Spleen (tissue), 7 donors: ENCODE measurements at regions not wholly inside any gene's neighbourhood (a gene's known extent, or its start where the extent isn't known, plus 50 kb on each side); places are given as distances from the start of the nearest gene placed in this dataset.

ENCODE experiments used
- POLR2A ChIP-seq, 3 donors: fragments of 450-650 bp; IDR thresholded peaks; one replicate each; pipeline ENCODE4 v1.5.1; 2017; ENCODE audit warnings: antibody characterized with exemption in 3 of 3, mild to moderate bottlenecking in 1 of 3
- TF ChIP-seq, protein P1 (sequence below), 11 experiments: fragments of 200-600 bp in 7 of 11; fragments of 450-650 bp in 4 of 11; sonication (generic) in 4 of 11; IDR thresholded peaks in 8 of 11; conservative IDR thresholded peaks in 3 of 11; 1 replicate in 7 of 11; 2 replicates in 4 of 11; pipeline versions ENCODE4 v1.4.0 to v1.8.0; 2016 to 2021; ENCODE audit warnings: antibody characterized with exemption in 11 of 11, inconsistent platforms in 4 of 11, mild to moderate bottlenecking in 1 of 11
- donor health status: DM: no; HTN: no; CAD: no; lungs with moderate emphysema.
- donor health status: DM: no; HTN: no; CAD: no.
- donor health status: DM: no; HTN: no; CAD: no.

DNA sequence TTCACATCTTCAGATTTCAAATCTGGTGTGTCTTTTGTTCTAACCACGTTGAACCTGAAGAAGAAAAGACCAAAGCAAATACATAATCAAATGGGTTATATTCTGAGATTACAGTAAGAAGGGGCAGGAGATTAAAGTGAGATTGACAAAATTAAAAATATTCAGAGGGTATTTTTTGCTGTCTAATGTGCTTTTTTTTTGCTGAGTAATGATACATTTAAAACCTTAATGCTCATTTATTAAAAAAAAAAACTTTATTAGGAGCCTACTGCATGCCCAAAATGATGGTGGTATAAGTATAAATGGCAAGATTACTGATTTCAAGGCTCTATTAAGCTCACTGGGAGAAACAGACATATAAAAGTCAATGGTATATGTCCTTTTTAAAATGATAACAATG is 459.4 kb downstream of the FGF9 start:
- TF ChIP-seq, protein P1, sequence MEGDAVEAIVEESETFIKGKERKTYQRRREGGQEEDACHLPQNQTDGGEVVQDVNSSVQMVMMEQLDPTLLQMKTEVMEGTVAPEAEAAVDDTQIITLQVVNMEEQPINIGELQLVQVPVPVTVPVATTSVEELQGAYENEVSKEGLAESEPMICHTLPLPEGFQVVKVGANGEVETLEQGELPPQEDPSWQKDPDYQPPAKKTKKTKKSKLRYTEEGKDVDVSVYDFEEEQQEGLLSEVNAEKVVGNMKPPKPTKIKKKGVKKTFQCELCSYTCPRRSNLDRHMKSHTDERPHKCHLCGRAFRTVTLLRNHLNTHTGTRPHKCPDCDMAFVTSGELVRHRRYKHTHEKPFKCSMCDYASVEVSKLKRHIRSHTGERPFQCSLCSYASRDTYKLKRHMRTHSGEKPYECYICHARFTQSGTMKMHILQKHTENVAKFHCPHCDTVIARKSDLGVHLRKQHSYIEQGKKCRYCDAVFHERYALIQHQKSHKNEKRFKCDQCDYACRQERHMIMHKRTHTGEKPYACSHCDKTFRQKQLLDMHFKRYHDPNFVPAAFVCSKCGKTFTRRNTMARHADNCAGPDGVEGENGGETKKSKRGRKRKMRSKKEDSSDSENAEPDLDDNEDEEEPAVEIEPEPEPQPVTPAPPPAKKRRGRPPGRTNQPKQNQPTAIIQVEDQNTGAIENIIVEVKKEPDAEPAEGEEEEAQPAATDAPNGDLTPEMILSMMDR (IDR thresholded peaks at IDR 0.05 in 8 of 11, conservative IDR thresholded peaks at IDR 0.05 in 3 of 11) = no peak
- TF ChIP-seq POLR2A (IDR thresholded peaks at IDR 0.05) = no peak
